ENCODE measurements at regions not wholly inside any gene's neighbourhood (a gene's known extent, or its start where the extent isn't known, plus 50 kb on each side); places are given as distances from the start of the nearest gene placed in this dataset.

- H3K4me3 ChIP-seq, result no peak overlapping the region
- H3K9me3 ChIP-seq (replicated peaks in 1 of 11), result peaks cover 0 to 13% (median 12%) of the 10 kb centered on the region in 11 experiments; a peak in 13 of 22 replicates
- no peak overlapping the region for H3K9ac ChIP-seq
- no peak for TF ChIP-seq Cebpa-rat (IDR thresholded peaks at IDR 0.05)
- no peak overlapping the region for H3K4me2 ChIP-seq
- H3K36me3 ChIP-seq, result no peaks in the 10 kb centered on the region
- no peaks in the 10 kb centered on the region for H3K27me3 ChIP-seq
- H4K20me1 ChIP-seq, result no peaks in the 10 kb centered on the region
- no peak overlapping the region for H3K27ac ChIP-seq
- no peaks in the 10 kb centered on the region for H3K4me1 ChIP-seq
These were observed 142.6 kb downstream of the MED10 start for GRCh38 chr5:6235726-6236125.

DNA sequence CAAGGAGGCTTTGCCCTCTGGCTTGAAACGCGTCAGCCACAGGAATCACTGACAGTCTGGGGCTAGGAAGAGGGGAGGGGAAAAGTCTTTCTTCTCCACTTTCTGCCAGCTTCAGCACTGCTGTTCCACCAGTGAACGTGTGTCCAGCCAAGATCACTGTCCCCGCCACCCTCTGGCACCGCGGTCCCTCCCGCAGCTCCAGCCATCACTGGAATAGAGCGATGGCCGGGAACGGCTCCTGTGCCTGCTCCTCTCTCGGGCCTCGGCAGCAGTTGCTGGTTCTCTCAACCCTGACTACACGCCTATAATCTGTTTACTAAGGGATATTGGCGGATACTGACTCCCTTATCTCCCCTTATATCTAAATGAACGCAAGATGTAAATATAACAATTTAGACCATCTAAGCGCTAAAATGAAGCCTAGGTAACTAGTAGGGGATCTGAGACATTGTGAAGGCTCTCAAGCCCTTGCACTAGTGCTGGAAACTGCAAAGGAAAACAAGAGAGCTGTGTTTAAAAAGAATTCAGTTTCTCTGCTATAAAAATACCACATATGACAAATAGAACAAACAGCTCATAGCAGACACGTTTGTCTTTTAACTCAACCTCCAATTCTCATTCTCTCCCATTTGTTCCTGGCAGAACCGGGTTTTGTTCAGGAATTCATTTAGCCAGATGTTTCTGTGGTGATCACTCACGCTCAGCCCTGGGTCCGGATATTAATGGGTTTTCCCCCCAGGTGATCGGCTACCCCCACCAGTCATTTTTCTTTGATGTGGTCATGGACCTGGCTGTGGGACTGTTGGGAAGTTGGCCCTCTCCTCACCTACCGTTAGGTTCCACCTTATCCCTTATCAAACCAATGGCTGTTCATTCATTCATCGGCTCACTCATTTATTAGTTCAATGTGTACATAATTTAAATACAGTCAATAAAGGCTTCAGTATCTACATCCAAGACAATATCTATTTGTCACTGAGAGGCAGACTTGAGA is 149.8 kb downstream of the MED10 start:
- Histone ChIP-seq H4K20me1 (no peaks in the 10 kb centered on the region), H3K4me2 (no peak overlapping the region), H3K27me3 (no peaks in the 10 kb centered on the region), H3K9ac (no peak overlapping the region), H3K36me3 (no peaks in the 10 kb centered on the region), H3K27ac (no peak overlapping the region), H3K4me3 (no peak overlapping the region), H3K4me1 (no peaks in the 10 kb centered on the region), H3K9me3 (replicated peaks in 1 of 11) (0 out of 22 replicates have a peak, but pooled peaks cover 0 to 4% (median 0%) of the 10 kb centered on the region in 11 experiments)
- no peak for TF ChIP-seq Cebpa-rat (IDR thresholded peaks at IDR 0.05)

DNA sequence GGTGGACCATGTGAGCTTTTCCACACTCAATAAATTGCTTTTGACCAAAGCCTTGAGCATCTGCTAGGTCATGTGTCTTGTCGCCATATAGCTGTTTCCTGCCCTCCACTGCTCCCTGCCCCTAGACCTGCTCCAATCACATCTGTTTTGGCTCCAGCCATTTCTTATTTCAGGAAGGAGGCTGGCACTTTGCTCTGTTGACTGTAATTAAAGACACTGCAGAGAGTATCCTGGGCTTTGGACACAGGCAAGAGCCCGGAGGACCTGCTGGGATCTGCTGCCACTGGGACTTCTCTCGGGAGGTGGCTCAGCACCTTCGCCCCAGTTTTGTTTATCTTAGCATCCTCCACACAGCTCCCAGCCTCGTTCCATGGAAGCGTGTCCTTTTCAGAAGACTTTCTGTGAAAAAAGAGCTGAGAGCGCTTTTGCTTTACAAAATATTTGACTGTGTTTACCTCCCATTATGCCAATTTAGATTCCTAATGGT is 153.2 kb downstream of the MED10 start:
- Histone ChIP-seq H3K27ac (no peak overlapping the region), H3K36me3 (no peaks in the 10 kb centered on the region), H3K4me2 (no peak overlapping the region), H3K27me3 (no peaks in the 10 kb centered on the region), H3K9ac (no peak overlapping the region), H3K4me3 (no peak overlapping the region), H4K20me1 (no peaks in the 10 kb centered on the region), H3K4me1 (peaks cover 0 to 6% (median 3%) of the 10 kb centered on the region in 10 experiments; a peak in 8 of 20 replicates), H3K9me3 (replicated peaks in 1 of 11) (peaks cover 0 to 22% (median 12%) of the 10 kb centered on the region in 11 experiments; a peak in 13 of 22 replicates)
- TF ChIP-seq Cebpa-rat (IDR thresholded peaks at IDR 0.05), result no peak

DNA sequence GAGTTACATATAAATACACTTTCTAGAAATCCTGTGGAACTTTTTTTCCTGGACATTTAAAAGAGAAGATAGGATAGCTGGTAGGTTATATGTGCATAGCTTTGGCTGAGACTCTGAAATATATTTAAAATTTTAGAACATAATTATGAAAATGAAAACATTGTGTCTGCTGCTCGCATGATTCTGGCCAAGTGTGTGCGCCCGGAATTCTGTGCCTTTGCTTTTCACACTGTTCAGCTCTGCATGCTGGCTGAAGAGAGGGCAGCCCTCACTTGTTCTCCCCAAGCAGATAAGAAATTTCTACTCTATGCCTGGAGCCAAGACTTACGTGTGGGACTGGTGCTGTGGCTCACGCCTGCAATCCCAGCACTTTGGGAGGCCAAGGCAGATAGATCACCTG is 153.9 kb downstream of the MED10 start:
- Histone ChIP-seq H3K4me1 (peaks cover 0 to 10% (median 3%) of the 10 kb centered on the region in 10 experiments; a peak in 8 of 20 replicates), H3K9me3 (replicated peaks in 1 of 11) (peaks cover 0 to 22% (median 12%) of the 10 kb centered on the region in 11 experiments; a peak in 13 of 22 replicates), H3K4me3 (no peak overlapping the region), H3K4me2 (no peak overlapping the region), H3K9ac (no peak overlapping the region), H3K27ac (no peak overlapping the region), H4K20me1 (no peaks in the 10 kb centered on the region), H3K36me3 (no peaks in the 10 kb centered on the region), H3K27me3 (no peaks in the 10 kb centered on the region)
- TF ChIP-seq Cebpa-rat (IDR thresholded peaks at IDR 0.05), result no peak

DNA sequence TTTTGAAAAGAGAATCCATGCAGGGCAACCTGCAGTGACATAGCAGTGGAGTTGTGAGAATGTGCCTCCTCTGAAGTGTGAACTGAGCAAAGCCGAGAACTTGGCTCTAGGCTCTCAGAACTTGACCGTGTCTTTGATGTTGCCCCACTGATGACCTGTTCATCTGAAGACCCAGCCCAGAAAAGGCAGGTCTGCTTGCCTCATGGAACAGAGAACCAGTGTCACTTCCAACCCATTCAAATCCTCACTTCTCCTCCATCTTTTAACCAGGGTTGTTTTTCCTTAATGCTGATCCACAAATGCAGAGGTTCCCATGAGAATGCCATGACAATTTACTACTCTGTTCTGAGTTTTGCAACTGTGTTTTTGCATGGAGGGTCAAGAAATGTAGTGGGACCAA is 155.4 kb downstream of the MED10 start:
- no peak overlapping the region for H3K4me2 ChIP-seq
- H3K36me3 ChIP-seq, result no peaks in the 10 kb centered on the region
- H3K27ac ChIP-seq, result no peak overlapping the region
- H3K9ac ChIP-seq, result no peak overlapping the region
- H3K4me3 ChIP-seq, result no peak overlapping the region
- H4K20me1 ChIP-seq, result no peaks in the 10 kb centered on the region
- H3K4me1 ChIP-seq, result peaks cover 0 to 11% (median 3%) of the 10 kb centered on the region in 10 experiments; a peak in 10 of 20 replicates
- peaks cover 0 to 22% (median 12%) of the 10 kb centered on the region in 11 experiments; a peak in 13 of 22 replicates for H3K9me3 ChIP-seq (replicated peaks in 1 of 11)
- no peak for TF ChIP-seq Cebpa-rat (IDR thresholded peaks at IDR 0.05)
- no peaks in the 10 kb centered on the region for H3K27me3 ChIP-seq

GRCh38 chr5:6222121-6222520 is 156.2 kb downstream of the MED10 start:
- no peaks in the 10 kb centered on the region for H4K20me1 ChIP-seq
- H3K9me3 ChIP-seq (replicated peaks in 1 of 11), result peaks cover 0 to 22% (median 12%) of the 10 kb centered on the region in 11 experiments; a peak in 13 of 22 replicates
- H3K4me1 ChIP-seq, result peaks cover 0 to 19% (median 10%) of the 10 kb centered on the region in 10 experiments; a peak in 14 of 20 replicates
- no peak overlapping the region for H3K9ac ChIP-seq
- TF ChIP-seq Cebpa-rat (IDR thresholded peaks at IDR 0.05), result no peak
- H3K4me3 ChIP-seq, result no peak overlapping the region
- no peaks in the 10 kb centered on the region for H3K27me3 ChIP-seq
- no peak overlapping the region for H3K27ac ChIP-seq
- no peak overlapping the region for H3K4me2 ChIP-seq
- H3K36me3 ChIP-seq, result no peaks in the 10 kb centered on the region

DNA sequence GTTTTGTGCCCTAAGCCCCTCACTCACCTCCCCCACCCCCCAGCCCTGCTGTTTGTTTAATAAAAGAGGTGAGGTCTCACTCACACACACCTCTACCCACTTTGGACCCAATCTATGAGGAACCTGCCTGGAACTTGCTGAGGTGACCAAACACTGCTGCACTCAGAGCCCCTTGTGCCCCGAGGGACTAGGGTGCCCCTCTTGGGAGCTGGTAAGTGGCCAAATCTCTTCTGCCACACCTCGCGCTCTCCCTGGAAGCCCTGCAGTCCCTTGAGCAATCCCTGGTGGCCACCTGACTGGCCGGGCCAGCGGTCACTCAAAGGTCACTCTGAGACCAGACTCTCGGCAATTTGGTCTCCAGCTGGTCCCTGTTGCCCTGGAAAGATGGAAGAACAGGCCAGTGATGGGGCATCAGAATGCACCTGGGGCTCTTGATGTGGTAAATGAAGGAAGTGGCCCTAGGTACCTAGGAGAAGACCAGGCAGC is 157.2 kb downstream of the MED10 start:
- Histone ChIP-seq H4K20me1 (no peaks in the 10 kb centered on the region), H3K27ac (no peak overlapping the region), H3K9ac (no peak overlapping the region), H3K36me3 (no peaks in the 10 kb centered on the region), H3K4me1 (peaks cover 0 to 26% (median 12%) of the 10 kb centered on the region in 10 experiments; a peak in 14 of 20 replicates), H3K4me3 (no peak overlapping the region), H3K9me3 (replicated peaks in 1 of 11) (peaks cover 0 to 22% (median 12%) of the 10 kb centered on the region in 11 experiments; a peak in 13 of 22 replicates), H3K4me2 (no peak overlapping the region), H3K27me3 (no peaks in the 10 kb centered on the region)
- TF ChIP-seq Cebpa-rat (IDR thresholded peaks at IDR 0.05), result no peak

GRCh38 chr5:6220346-6221088 is 157.8 kb downstream of the MED10 start:
- Histone ChIP-seq H3K4me1 (peaks cover 0 to 26% (median 12%) of the 10 kb centered on the region in 10 experiments; a peak in 14 of 20 replicates), H3K36me3 (no peaks in the 10 kb centered on the region), H3K9me3 (replicated peaks in 1 of 11) (peaks cover 0 to 22% (median 12%) of the 10 kb centered on the region in 11 experiments; a peak in 13 of 22 replicates), H3K27ac (no peak overlapping the region), H3K4me2 (peak overlapping the region in 6 of 11 experiments; percentile 8 to 40 (median 34); a peak in 8 of 22 replicates), H3K9ac (no peak overlapping the region), H3K4me3 (no peak overlapping the region), H4K20me1 (no peaks in the 10 kb centered on the region), H3K27me3 (no peaks in the 10 kb centered on the region)
- TF ChIP-seq Cebpa-rat (IDR thresholded peaks at IDR 0.05), result no peak

Measured in BLaER1 treated with 17β-estradiol and CSF1 and Interleukin-3, amounts not matched to agents 10 nM and 100 nM (cell line).